ENCODE measurements at regions not wholly inside any gene's neighbourhood (a gene's known extent, or its start where the extent isn't known, plus 50 kb on each side); places are given as distances from the start of the nearest gene placed in this dataset.
"Not testable (repeated sequence)": the region's sequence is repeated elsewhere in the genome, so short reads cannot be mapped to it uniquely, and the experiment has no call there.

GRCh38 chr13:112267660-112268059 lies 108.5 kb upstream of the SPACA7 start:
- H3K4me1 Mint-ChIP-seq: no peaks in the 10 kb centered on the region
- intact Hi-C loops (cut with micrococcal nuclease): no loop called here
- Histone ChIP-seq H3K36me3 (ENCODE audit: insufficient read depth, low read length) (no peaks in the 10 kb centered on the region), H3K27me3 (ENCODE audit: insufficient read depth, low read length) (no peaks in the 10 kb centered on the region), H3K27ac (ENCODE audit: low read depth, low read length) (no peak overlapping the region), H3K4me3 (ENCODE audit: low read length in 2 of 2) (no peak overlapping the region), H3K9me3 (ENCODE audit: control insufficient read depth in 1 of 2, low read length in 2 of 2) (no peaks in the 10 kb centered on the region), H3K4me1 (ENCODE audit: insufficient read depth, low read length) (no peaks in the 10 kb centered on the region)
- no peak overlapping the region for H3K27ac Mint-ChIP-seq
- ChIA-PET POLR2A (ENCODE audit: partially characterized antibody) (no interaction called here), CTCF (ENCODE audit: partially characterized antibody) (no interaction called here)
- H3K4me3 Mint-ChIP-seq: no peak overlapping the region
- no peaks in the 10 kb centered on the region for H3K9me3 Mint-ChIP-seq
- H3K27me3 Mint-ChIP-seq: peaks cover 0 to 4% of the 10 kb centered on the region in 2 donors
- no peak for DNase-seq
- H3K36me3 Mint-ChIP-seq: no peaks in the 10 kb centered on the region

- Histone ChIP-seq H3K9me3 (ENCODE audit: control insufficient read depth in 1 of 2, low read length in 2 of 2) (no peaks in the 10 kb centered on the region), H3K4me3 (ENCODE audit: low read length in 2 of 2) (no peak overlapping the region), H3K27ac (ENCODE audit: low read depth, low read length) (no peak overlapping the region), H3K36me3 (ENCODE audit: insufficient read depth, low read length) (no peaks in the 10 kb centered on the region), H3K27me3 (ENCODE audit: insufficient read depth, low read length) (no peaks in the 10 kb centered on the region), H3K4me1 (ENCODE audit: insufficient read depth, low read length) (no peaks in the 10 kb centered on the region)
- no peaks in the 10 kb centered on the region for H3K4me1 Mint-ChIP-seq
- no peak overlapping the region for H3K4me3 Mint-ChIP-seq
- POLR2A ChIA-PET (ENCODE audit: partially characterized antibody): no interaction called here
- H3K27me3 Mint-ChIP-seq: peaks cover 7 to 10% of the 10 kb centered on the region in 2 donors
- no peak overlapping the region for H3K27ac Mint-ChIP-seq
- intact Hi-C loops (cut with micrococcal nuclease): no loop called here
- H3K9me3 Mint-ChIP-seq: peaks cover 0 to 2% (median 0%) of the 10 kb centered on the region in 8 donors
- CTCF ChIA-PET (ENCODE audit: partially characterized antibody): no interaction called here
- no peaks in the 10 kb centered on the region for H3K36me3 Mint-ChIP-seq
- DNase-seq: no peak
Observed at GRCh38 chr13:112270951-112271350, 105.2 kb upstream of the SPACA7 start.

- H3K27ac ChIP-seq (ENCODE audit: low read depth, low read length); H3K4me1 Mint-ChIP-seq; H3K9me3 ChIP-seq (ENCODE audit: control insufficient read depth in 1 of 2, low read length in 2 of 2); H3K36me3 Mint-ChIP-seq; H3K27ac Mint-ChIP-seq; H3K36me3 ChIP-seq (ENCODE audit: insufficient read depth, low read length); CTCF ChIA-PET (ENCODE audit: partially characterized antibody); H3K27me3 Mint-ChIP-seq; DNase-seq; H3K4me1 ChIP-seq (ENCODE audit: insufficient read depth, low read length); H3K27me3 ChIP-seq (ENCODE audit: insufficient read depth, low read length); H3K4me3 ChIP-seq (ENCODE audit: low read length in 2 of 2); H3K4me3 Mint-ChIP-seq; intact Hi-C loops (cut with micrococcal nuclease); H3K9me3 Mint-ChIP-seq; POLR2A ChIA-PET (ENCODE audit: partially characterized antibody): not testable (repeated sequence)
Observed at GRCh38 chr13:112286733-112287132, 89.4 kb upstream of the SPACA7 start.

GRCh38 chr13:112320303-112320702 lies 55.9 kb upstream of the SPACA7 start:
- Mint-ChIP-seq H3K4me1 (peaks cover 0 to 2% (median 0%) of the 10 kb centered on the region in 4 donors), H3K4me3 (no peak overlapping the region)
- H3K27ac ChIP-seq (ENCODE audit: low read depth, low read length): no peak overlapping the region

GRCh38 chr13:112322557-112322956 lies 53.6 kb upstream of the SPACA7 start:
- CTCF ChIA-PET (ENCODE audit: partially characterized antibody): no interaction called here
- intact Hi-C loops (cut with micrococcal nuclease): no loop called here
- peaks cover 0 to 2% (median 0%) of the 10 kb centered on the region in 4 donors for H3K4me1 Mint-ChIP-seq
- H3K4me3 Mint-ChIP-seq: no peak overlapping the region
- H3K27me3 ChIP-seq (ENCODE audit: insufficient read depth, low read length): no peaks in the 10 kb centered on the region
- H3K9me3 ChIP-seq (ENCODE audit: control insufficient read depth in 1 of 2, low read length in 2 of 2): no peaks in the 10 kb centered on the region
- H3K4me1 ChIP-seq (ENCODE audit: insufficient read depth, low read length): no peaks in the 10 kb centered on the region
- no peak overlapping the region for H3K4me3 ChIP-seq (ENCODE audit: low read length in 2 of 2)
- H3K9me3 Mint-ChIP-seq: peaks cover 0 to 5% (median 0%) of the 10 kb centered on the region in 8 donors
- H3K27ac ChIP-seq (ENCODE audit: low read depth, low read length): no peak overlapping the region
- no peaks in the 10 kb centered on the region for H3K36me3 ChIP-seq (ENCODE audit: insufficient read depth, low read length)
- H3K27ac Mint-ChIP-seq: no peak overlapping the region
- DNase-seq: no peak
- no peaks in the 10 kb centered on the region for H3K36me3 Mint-ChIP-seq
- POLR2A ChIA-PET (ENCODE audit: partially characterized antibody): no interaction called here
- H3K27me3 Mint-ChIP-seq: peaks cover 6 to 9% of the 10 kb centered on the region in 2 donors

More at GRCh38 chr13:112320303-112320702, 55.9 kb upstream of the SPACA7 start:
- peaks cover 3 to 6% of the 10 kb centered on the region in 2 donors for H3K27me3 Mint-ChIP-seq
- CTCF ChIA-PET (ENCODE audit: partially characterized antibody): no interaction called here
- no peak overlapping the region for H3K27ac Mint-ChIP-seq
- intact Hi-C loops (cut with micrococcal nuclease): no loop called here
- no peaks in the 10 kb centered on the region for H3K9me3 ChIP-seq (ENCODE audit: control insufficient read depth in 1 of 2, low read length in 2 of 2)
- H3K36me3 ChIP-seq (ENCODE audit: insufficient read depth, low read length): no peaks in the 10 kb centered on the region
- no peaks in the 10 kb centered on the region for H3K36me3 Mint-ChIP-seq
- no peaks in the 10 kb centered on the region for H3K27me3 ChIP-seq (ENCODE audit: insufficient read depth, low read length)
- H3K9me3 Mint-ChIP-seq: peaks cover 0 to 9% (median 3%) of the 10 kb centered on the region in 8 donors
- POLR2A ChIA-PET (ENCODE audit: partially characterized antibody): no interaction called here
- H3K4me3 ChIP-seq (ENCODE audit: low read length in 2 of 2): no peak overlapping the region
- H3K4me1 ChIP-seq (ENCODE audit: insufficient read depth, low read length): no peaks in the 10 kb centered on the region
- no peak for DNase-seq

- Histone ChIP-seq H3K4me1 (ENCODE audit: insufficient read depth, low read length) (no peaks in the 10 kb centered on the region), H3K36me3 (ENCODE audit: insufficient read depth, low read length) (no peaks in the 10 kb centered on the region), H3K9me3 (ENCODE audit: control insufficient read depth in 1 of 2, low read length in 2 of 2) (no peaks in the 10 kb centered on the region), H3K27me3 (ENCODE audit: insufficient read depth, low read length) (no peaks in the 10 kb centered on the region), H3K27ac (ENCODE audit: low read depth, low read length) (no peak overlapping the region), H3K4me3 (ENCODE audit: low read length in 2 of 2) (no peak overlapping the region)
- peaks cover 0 to 2% (median 0%) of the 10 kb centered on the region in 8 donors for H3K9me3 Mint-ChIP-seq
- H3K27me3 Mint-ChIP-seq: peaks cover 11 to 14% of the 10 kb centered on the region in 2 donors
- H3K27ac Mint-ChIP-seq: no peak overlapping the region
- CTCF ChIA-PET (ENCODE audit: partially characterized antibody): no interaction called here
- no peaks in the 10 kb centered on the region for H3K36me3 Mint-ChIP-seq
- peaks cover 0 to 2% (median 0%) of the 10 kb centered on the region in 4 donors for H3K4me1 Mint-ChIP-seq
- H3K4me3 Mint-ChIP-seq: no peak overlapping the region
- intact Hi-C loops (cut with micrococcal nuclease): no loop called here
- POLR2A ChIA-PET (ENCODE audit: partially characterized antibody): no interaction called here
- DNase-seq: no peak
Observed at GRCh38 chr13:112324116-112324515, 52.0 kb upstream of the SPACA7 start.

GRCh38 chr13:112325142-112325808 lies 50.9 kb upstream of the SPACA7 start:
- no peaks in the 10 kb centered on the region for H3K36me3 Mint-ChIP-seq
- no peak overlapping the region for H3K27ac Mint-ChIP-seq
- no peak overlapping the region for H3K27ac ChIP-seq (ENCODE audit: low read depth, low read length)
- H3K4me1 ChIP-seq (ENCODE audit: insufficient read depth, low read length): no peaks in the 10 kb centered on the region
- H3K9me3 Mint-ChIP-seq: peaks cover 0 to 2% (median 0%) of the 10 kb centered on the region in 8 donors
- DNase-seq: no peak
- H3K36me3 ChIP-seq (ENCODE audit: insufficient read depth, low read length): no peaks in the 10 kb centered on the region
- H3K9me3 ChIP-seq (ENCODE audit: control insufficient read depth in 1 of 2, low read length in 2 of 2): no peaks in the 10 kb centered on the region
- peaks cover 0 to 2% (median 0%) of the 10 kb centered on the region in 4 donors for H3K4me1 Mint-ChIP-seq
- ChIA-PET CTCF (ENCODE audit: partially characterized antibody) (no interaction called here), POLR2A (ENCODE audit: partially characterized antibody) (no interaction called here)
- H3K4me3 Mint-ChIP-seq: no peak overlapping the region
- H3K27me3 Mint-ChIP-seq: peaks cover 15 to 16% of the 10 kb centered on the region in 2 donors
- intact Hi-C loops (cut with micrococcal nuclease): no loop called here
- H3K4me3 ChIP-seq (ENCODE audit: low read length in 2 of 2): no peak overlapping the region
- H3K27me3 ChIP-seq (ENCODE audit: insufficient read depth, low read length): no peaks in the 10 kb centered on the region
